ENCODE measurements at regions not wholly inside any gene's neighbourhood (a gene's known extent, or its start where the extent isn't known, plus 50 kb on each side); places are given as distances from the start of the nearest gene placed in this dataset.

GRCh38 chr13:43977911-43978310 is 98.2 kb downstream of the LACC1 start:
- TF ChIP-seq POLR2AphosphoS5 (IDR thresholded peaks at IDR 0.05; ENCODE audit: low read depth, low read length) (no peak), SIN3A (IDR thresholded peaks at IDR 0.05; ENCODE audit: borderline replicate concordance, insufficient read depth, low read length) (no peak), TAF1 (IDR thresholded peaks at IDR 0.05; ENCODE audit: borderline replicate concordance, insufficient read depth, low read length) (no peak)
- TF ChIP-seq, protein P1, sequence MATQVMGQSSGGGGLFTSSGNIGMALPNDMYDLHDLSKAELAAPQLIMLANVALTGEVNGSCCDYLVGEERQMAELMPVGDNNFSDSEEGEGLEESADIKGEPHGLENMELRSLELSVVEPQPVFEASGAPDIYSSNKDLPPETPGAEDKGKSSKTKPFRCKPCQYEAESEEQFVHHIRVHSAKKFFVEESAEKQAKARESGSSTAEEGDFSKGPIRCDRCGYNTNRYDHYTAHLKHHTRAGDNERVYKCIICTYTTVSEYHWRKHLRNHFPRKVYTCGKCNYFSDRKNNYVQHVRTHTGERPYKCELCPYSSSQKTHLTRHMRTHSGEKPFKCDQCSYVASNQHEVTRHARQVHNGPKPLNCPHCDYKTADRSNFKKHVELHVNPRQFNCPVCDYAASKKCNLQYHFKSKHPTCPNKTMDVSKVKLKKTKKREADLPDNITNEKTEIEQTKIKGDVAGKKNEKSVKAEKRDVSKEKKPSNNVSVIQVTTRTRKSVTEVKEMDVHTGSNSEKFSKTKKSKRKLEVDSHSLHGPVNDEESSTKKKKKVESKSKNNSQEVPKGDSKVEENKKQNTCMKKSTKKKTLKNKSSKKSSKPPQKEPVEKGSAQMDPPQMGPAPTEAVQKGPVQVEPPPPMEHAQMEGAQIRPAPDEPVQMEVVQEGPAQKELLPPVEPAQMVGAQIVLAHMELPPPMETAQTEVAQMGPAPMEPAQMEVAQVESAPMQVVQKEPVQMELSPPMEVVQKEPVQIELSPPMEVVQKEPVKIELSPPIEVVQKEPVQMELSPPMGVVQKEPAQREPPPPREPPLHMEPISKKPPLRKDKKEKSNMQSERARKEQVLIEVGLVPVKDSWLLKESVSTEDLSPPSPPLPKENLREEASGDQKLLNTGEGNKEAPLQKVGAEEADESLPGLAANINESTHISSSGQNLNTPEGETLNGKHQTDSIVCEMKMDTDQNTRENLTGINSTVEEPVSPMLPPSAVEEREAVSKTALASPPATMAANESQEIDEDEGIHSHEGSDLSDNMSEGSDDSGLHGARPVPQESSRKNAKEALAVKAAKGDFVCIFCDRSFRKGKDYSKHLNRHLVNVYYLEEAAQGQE (IDR thresholded peaks at IDR 0.05; ENCODE audit: insufficient read depth in 1 of 2, low read depth in 2 of 2, low read length in 2 of 2): no peak

Data from PFSK-1 (cell line).